ENCODE measurements at regions not wholly inside any gene's neighbourhood (a gene's known extent, or its start where the extent isn't known, plus 50 kb on each side); places are given as distances from the start of the nearest gene placed in this dataset.

- H3K4me3 ChIP-seq (ENCODE audit: low read length), result no peak overlapping the region
- peak; percentile 50 for TF ChIP-seq CTCF (IDR thresholded peaks at IDR 0.05; ENCODE audit: insufficient read depth, low read depth, low read length, missing control alignments)
- peak; percentile 55 for DNase-seq (ENCODE audit: low read depth)
These were observed 1435.2 kb upstream of the CDH9 start for GRCh38 chr5:28473531-28474107.

- TF ChIP-seq CTCF (IDR thresholded peaks at IDR 0.05; ENCODE audit: insufficient read depth, low read depth, low read length, missing control alignments), result no peak
- H3K4me3 ChIP-seq (ENCODE audit: low read length), result no peak overlapping the region
- no peak for DNase-seq (ENCODE audit: low read depth)
These were observed 1429.8 kb upstream of the CDH9 start for GRCh38 chr5:28468166-28468565.

GRCh38 chr5:28463728-28464127, 1425.3 kb upstream of the CDH9 start:
- TF ChIP-seq CTCF (IDR thresholded peaks at IDR 0.05; ENCODE audit: insufficient read depth, low read depth, low read length, missing control alignments), result no peak
- no peak for DNase-seq (ENCODE audit: low read depth)
- no peak overlapping the region for H3K4me3 ChIP-seq (ENCODE audit: low read length)

GRCh38 chr5:28451483-28451882, 1413.1 kb upstream of the CDH9 start:
- no peak overlapping the region for H3K4me3 ChIP-seq (ENCODE audit: low read length)
- no peak for DNase-seq (ENCODE audit: low read depth)
- TF ChIP-seq CTCF (IDR thresholded peaks at IDR 0.05; ENCODE audit: insufficient read depth, low read depth, low read length, missing control alignments), result no peak

- no peak overlapping the region for H3K4me3 ChIP-seq (ENCODE audit: low read length)
- no peak for TF ChIP-seq CTCF (IDR thresholded peaks at IDR 0.05; ENCODE audit: insufficient read depth, low read depth, low read length, missing control alignments)
- no peak for DNase-seq (ENCODE audit: low read depth)
These were observed 1412.6 kb upstream of the CDH9 start for GRCh38 chr5:28450997-28451396.

- no peak overlapping the region for H3K4me3 ChIP-seq (ENCODE audit: low read length)
- TF ChIP-seq CTCF (IDR thresholded peaks at IDR 0.05; ENCODE audit: insufficient read depth, low read depth, low read length, missing control alignments), result no peak
- no peak for DNase-seq (ENCODE audit: low read depth)
These were observed 1410.4 kb upstream of the CDH9 start for GRCh38 chr5:28448791-28449190.

- no peak overlapping the region for H3K4me3 ChIP-seq (ENCODE audit: low read length)
- TF ChIP-seq CTCF (IDR thresholded peaks at IDR 0.05; ENCODE audit: insufficient read depth, low read depth, low read length, missing control alignments), result no peak
- DNase-seq (ENCODE audit: low read depth), result no peak
These were observed 1392.3 kb upstream of the CDH9 start for GRCh38 chr5:28430565-28431178.

Measured in epithelial cell of esophagus (primary cell).